HG02943 (cell line): ENCODE measurements at regions not wholly inside any gene's neighbourhood (a gene's known extent, or its start where the extent isn't known, plus 50 kb on each side); places are given as distances from the start of the nearest gene placed in this dataset.
"Not testable (repeated sequence)": the region's sequence is repeated elsewhere in the genome, so short reads cannot be mapped to it uniquely, and the experiment has no call there.

ENCODE experiments used
- ATAC-seq: cut with Tn5 transposase; IDR thresholded peaks from one replicate; pipeline ENCODE4 v1.9.1; 2021; ENCODE audit warnings: mild to moderate bottlenecking, low read depth, moderate library complexity; ENCODE audit not compliant: unreplicated experiment

- no peak for ATAC-seq
Observed at GRCh38 chr6:21332660-21333059, 260.9 kb upstream of the SOX4 start.

GRCh38 chr6:21333715-21334114 is 259.8 kb upstream of the SOX4 start:
- no peak for ATAC-seq

DNA sequence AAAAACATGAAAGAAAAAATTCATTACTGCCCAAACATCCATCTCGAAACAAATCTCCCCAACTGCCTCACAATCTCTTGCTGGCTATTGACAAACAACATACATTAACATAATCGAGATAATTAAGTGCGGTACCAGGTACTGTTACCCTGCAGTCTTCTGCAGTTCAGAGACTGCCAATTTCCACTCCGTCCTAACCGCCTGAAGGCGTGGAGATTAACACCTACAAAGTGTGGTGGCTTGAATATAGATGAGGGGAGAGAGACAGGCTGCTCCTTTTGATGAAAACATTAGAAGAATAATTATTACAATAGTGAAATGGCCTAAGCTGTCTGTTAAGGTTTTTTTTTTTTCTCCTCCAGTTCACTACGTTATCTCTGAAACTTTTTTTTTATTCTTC is 258.9 kb upstream of the SOX4 start:
- ATAC-seq, result no peak

DNA sequence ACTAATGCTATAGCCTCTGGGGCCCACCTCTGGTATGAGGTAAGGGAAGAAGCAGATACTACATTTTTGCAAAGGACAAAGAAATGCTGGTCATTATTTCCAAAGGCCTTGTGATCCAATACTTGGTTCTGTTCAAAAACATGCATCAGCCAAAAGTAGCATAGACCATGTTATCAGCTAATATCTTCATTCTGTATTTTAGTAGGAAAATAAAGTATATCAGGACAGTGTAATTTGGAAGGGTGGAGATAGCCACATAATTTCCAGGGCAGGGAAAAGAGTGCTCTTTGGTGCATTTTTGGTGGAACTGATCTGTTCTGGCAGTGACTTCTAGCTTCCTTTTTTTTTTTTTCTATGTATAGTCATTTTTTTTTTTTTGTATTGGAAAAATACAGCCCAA is 258.0 kb upstream of the SOX4 start:
- no peak for ATAC-seq

- no peak for ATAC-seq
Observed at GRCh38 chr6:21337263-21337662, 256.3 kb upstream of the SOX4 start.

DNA sequence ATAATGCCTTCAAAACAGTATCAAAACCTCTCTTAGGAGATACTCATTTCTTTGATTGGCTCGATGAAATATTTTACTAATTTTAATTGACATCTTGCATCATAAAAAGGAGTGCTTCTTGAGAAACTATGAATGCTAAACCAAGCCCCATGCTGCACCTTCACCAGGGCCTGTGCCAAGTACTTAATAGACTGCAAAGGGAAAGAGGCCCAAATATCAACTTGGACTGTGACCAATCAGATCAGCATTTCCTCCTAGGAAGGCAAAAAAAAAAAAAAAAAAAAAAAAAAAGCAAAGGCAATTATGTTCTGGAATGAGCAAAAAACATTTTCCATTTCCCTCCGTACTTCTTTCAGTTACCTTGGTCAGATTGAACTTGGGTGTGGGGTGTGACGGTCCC is 253.0 kb upstream of the SOX4 start:
- ATAC-seq, result no peak

GRCh38 chr6:21341910-21342309 is 251.6 kb upstream of the SOX4 start:
- no peak for ATAC-seq

DNA sequence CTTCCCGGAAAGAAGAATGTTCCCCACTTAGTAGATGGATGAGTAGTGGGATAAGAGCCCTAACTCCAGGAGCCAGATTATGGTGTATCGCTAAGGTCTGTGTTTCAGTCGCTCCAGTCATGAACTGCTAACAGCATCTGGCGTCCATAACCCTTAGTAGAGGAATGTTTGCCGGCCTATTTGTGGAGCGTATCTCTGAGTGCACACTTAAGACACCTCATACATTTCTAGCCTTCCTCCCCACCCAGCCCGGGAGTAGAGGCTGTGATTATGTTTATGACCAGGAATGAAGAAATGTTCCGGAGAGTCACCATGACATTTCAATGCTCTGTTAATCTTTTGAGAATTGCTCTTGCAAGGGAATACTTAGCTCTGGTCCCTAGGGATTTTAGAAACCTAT is 251.1 kb upstream of the SOX4 start:
- no peak for ATAC-seq

GRCh38 chr6:21345704-21346103 is 247.8 kb upstream of the SOX4 start:
- not testable (repeated sequence) for ATAC-seq

DNA sequence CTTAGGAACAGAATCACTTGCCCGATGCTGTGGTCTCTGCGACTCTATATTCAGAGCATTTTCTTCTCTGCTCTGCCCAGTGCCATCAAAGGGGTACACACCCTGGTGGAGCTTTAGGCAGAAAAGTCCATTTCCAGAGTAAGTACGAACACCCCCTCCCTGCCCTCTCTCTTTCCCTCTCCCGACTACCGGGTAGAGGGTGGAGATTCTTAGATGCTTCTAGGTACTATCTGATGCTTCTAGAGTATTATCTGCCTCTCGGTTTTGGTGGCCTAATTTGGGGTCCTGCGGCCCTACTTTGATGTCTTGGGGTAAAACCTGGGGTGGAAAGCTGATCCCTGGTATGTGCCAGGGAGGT is 245.4 kb upstream of the SOX4 start:
- ATAC-seq, result no peak

- no peak for ATAC-seq
Observed at GRCh38 chr6:21348504-21349195, 244.9 kb upstream of the SOX4 start.

GRCh38 chr6:21349834-21350233 is 243.7 kb upstream of the SOX4 start:
- no peak for ATAC-seq

- ATAC-seq, result no peak
Observed at GRCh38 chr6:21350926-21351325, 242.6 kb upstream of the SOX4 start.

- ATAC-seq, result no peak
Observed at GRCh38 chr6:21352131-21352530, 241.4 kb upstream of the SOX4 start.

- no peak for ATAC-seq
Observed at GRCh38 chr6:21354805-21355238, 238.7 kb upstream of the SOX4 start.

- no peak for ATAC-seq
Observed at GRCh38 chr6:21355638-21356037, 237.9 kb upstream of the SOX4 start.

DNA sequence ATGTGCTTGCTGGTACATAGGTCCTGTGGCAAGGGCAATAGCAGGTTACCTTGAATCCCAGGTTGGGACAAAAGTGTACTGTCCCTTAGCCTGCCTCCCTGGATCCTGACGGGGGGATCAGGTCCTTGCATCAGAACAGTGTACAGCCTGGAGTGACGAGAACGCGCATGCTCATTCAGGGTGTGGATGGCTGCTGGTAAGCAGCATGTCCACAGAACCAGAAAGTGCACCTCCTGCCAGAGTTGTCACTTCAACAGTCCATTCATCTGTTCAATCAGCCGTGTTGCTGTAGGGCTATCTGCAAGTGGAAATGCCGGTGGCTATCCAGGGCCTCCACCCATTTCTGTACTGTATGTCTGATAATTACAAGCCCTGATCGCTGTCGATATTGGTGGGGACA is 236.3 kb upstream of the SOX4 start:
- ATAC-seq, result no peak

- no peak for ATAC-seq
Observed at GRCh38 chr6:21359926-21360325, 233.6 kb upstream of the SOX4 start.

DNA sequence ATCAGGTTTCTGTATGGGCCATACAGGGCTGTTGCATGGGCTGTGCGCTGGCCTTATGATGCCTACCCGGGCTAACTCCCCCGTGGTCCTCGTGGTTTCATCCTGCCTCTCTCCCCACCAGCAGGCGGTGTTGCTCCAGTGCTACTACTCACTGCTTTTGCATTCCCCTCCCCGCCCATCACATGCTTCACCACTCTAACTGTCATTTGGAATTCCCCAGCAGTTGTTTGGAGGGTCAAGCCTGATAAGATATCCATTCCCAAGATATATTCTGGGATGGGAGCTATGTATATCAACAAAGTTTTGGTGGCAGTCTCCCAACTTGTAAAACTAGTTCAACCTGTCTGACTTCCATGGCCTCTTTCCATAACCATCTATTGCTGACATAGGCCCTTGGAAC is 233.2 kb upstream of the SOX4 start:
- no peak for ATAC-seq

DNA sequence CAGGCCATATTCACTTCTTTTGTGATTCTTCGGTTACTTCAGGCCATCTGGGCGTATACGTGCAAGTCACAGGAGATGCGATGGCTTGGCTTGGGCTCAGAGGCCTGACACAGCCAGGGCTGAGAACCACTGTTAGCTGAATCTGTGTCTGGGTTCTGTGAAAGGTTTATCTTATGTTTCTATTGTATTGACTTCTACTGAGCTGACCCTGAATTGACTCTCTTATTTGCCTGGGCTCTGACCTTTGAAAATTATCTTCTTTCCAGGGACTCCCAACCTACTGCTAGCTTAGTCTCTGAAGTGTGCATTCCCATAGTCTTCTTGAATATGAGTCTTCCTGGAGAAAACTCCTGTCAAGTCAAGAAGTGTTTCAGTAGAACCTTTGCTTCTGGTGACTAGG is 226.4 kb upstream of the SOX4 start:
- no peak for ATAC-seq

GRCh38 chr6:21367649-21368154 is 225.8 kb upstream of the SOX4 start:
- no peak for ATAC-seq

DNA sequence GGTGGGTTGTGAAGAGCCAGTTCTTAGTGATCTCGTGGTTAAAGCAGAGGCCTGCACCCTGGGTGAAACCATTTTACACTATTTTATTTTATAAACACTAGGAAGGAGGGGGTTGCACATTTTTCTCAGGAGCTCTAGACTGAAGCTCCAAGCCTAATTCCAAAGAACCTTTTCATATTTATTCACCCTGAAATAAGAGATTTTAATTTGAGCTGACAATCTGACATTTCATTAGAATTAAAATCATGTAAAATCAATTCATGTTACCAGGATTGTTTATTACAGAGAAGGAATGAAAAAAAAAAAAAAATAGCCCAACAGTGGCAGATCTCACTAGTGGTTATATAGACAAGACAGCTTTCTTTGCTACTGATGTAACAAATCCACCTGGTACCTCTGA is 222.5 kb upstream of the SOX4 start:
- ATAC-seq, result no peak

GRCh38 chr6:21371676-21372171 is 221.8 kb upstream of the SOX4 start:
- no peak for ATAC-seq
